K562 (cell line): ENCODE measurements at regions not wholly inside any gene's neighbourhood (a gene's known extent, or its start where the extent isn't known, plus 50 kb on each side); places are given as distances from the start of the nearest gene placed in this dataset.

Experiments used
- SPI1 ChIP-seq: IDR thresholded peaks from 2 replicates; pipeline ENCODE4 v1.6.1; 2011; ENCODE audit warnings: low read depth, low read length, control low read depth, borderline replicate concordance
- TF ChIP-seq, protein P1 (sequence below): sonication (generic); formaldehyde crosslinking; IDR thresholded peaks from 2 replicates; pipeline ENCODE4 v1.9.0; 2022; ENCODE audit warnings: mild to moderate bottlenecking, missing genetic modification reagents
- TF ChIP-seq, protein P2 (sequence below): sonication (generic); formaldehyde crosslinking; IDR thresholded peaks from 2 replicates; pipeline ENCODE4 v1.8.1; 2023; ENCODE audit warnings: mild to moderate bottlenecking, missing genetic modification reagents

DNA sequence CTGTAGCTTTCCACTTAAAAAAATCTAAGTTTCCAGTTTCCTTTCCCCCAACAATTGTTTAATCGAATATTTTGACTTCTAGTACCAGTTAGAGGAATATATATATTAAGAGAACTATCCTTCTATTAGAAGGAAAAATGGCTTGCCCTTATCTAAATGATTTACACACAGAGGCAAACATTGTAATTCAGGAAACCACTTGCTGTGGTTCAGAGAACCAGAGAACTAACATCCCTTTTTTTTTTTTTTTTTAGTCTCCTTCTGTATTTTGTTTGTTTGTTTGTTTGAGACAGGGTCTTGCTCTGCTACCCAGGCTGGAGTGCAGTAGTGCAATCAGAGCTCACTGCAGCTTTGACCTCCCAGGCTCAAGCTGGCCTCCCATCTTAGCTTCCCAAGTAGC is 746.6 kb downstream of the VRK1 start:
- no peak for TF ChIP-seq SPI1
- TF ChIP-seq, protein P1, sequence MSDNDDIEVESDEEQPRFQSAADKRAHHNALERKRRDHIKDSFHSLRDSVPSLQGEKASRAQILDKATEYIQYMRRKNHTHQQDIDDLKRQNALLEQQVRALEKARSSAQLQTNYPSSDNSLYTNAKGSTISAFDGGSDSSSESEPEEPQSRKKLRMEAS: no peak
- TF ChIP-seq, protein P2, sequence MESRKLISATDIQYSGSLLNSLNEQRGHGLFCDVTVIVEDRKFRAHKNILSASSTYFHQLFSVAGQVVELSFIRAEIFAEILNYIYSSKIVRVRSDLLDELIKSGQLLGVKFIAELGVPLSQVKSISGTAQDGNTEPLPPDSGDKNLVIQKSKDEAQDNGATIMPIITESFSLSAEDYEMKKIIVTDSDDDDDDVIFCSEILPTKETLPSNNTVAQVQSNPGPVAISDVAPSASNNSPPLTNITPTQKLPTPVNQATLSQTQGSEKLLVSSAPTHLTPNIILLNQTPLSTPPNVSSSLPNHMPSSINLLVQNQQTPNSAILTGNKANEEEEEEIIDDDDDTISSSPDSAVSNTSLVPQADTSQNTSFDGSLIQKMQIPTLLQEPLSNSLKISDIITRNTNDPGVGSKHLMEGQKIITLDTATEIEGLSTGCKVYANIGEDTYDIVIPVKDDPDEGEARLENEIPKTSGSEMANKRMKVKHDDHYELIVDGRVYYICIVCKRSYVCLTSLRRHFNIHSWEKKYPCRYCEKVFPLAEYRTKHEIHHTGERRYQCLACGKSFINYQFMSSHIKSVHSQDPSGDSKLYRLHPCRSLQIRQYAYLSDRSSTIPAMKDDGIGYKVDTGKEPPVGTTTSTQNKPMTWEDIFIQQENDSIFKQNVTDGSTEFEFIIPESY (CRISPR knock-in tag): no peak
